ENCODE measurements at regions not wholly inside any gene's neighbourhood (a gene's known extent, or its start where the extent isn't known, plus 50 kb on each side); places are given as distances from the start of the nearest gene placed in this dataset.

DNA sequence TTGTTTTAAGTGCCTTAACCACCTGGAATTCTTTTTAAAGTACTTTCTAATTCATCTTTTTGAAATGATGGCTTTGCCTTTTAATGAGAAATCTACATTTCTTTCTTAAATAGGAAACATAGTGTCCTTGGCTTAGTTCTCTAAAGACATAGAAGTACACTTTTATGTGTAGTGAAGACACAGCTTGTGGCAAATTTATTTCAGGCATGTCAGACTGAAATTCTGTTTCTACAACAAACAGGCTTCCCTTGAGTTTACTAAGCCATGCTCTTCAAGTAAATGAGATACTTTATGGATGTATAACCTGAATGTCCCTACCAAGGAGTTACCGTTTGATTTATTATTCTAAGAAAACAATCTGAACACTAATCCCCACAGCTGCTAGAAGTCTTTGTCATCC is 136.9 kb upstream of the MAGI2 start:
- H3K36me3 ChIP-seq (replicated peaks in 1 of 2; ENCODE audit: control insufficient read depth in 2 of 2, insufficient read depth in 2 of 2, low read length in 2 of 2) = no peaks in the 10 kb centered on the region
- no peak overlapping the region for H2BK15ac ChIP-seq (ENCODE audit: low read length)
- no peak overlapping the region for H3K27ac ChIP-seq (replicated peaks; ENCODE audit: low read length)
- H3K27me3 ChIP-seq (ENCODE audit: control insufficient read depth in 3 of 3, insufficient read depth in 3 of 3, low read depth in 1 of 3, low read length in 3 of 3) = no peaks in the 10 kb centered on the region
- no peak overlapping the region for H2AK5ac ChIP-seq (ENCODE audit: low read depth, low read length)
- H3K14ac ChIP-seq (ENCODE audit: low read length) = no peak overlapping the region
- no peak overlapping the region for H3K23ac ChIP-seq (ENCODE audit: low read depth, low read length, poor library complexity)
- no peak overlapping the region for H2BK120ac ChIP-seq (ENCODE audit: low read depth, low read length)
- no peak overlapping the region for H3K18ac ChIP-seq (ENCODE audit: low read length)
- H4K8ac ChIP-seq (ENCODE audit: low read depth, low read length) = no peak overlapping the region
- H2BK12ac ChIP-seq (ENCODE audit: low read length) = no peak overlapping the region
- H4K91ac ChIP-seq (ENCODE audit: low read depth, low read length, poor library complexity) = no peak overlapping the region
- no peaks in the 10 kb centered on the region for H3K79me1 ChIP-seq (ENCODE audit: low read depth, low read length)
- DNase-seq (ENCODE audit: low spot score) = no peak
- H3K4me2 ChIP-seq (ENCODE audit: insufficient read depth, low read length, poor library complexity, severe bottlenecking) = no peak overlapping the region
- H2BK5ac ChIP-seq (ENCODE audit: low read length) = no peak overlapping the region
- H3K4me3 ChIP-seq (ENCODE audit: low read length in 2 of 2) = no peak overlapping the region
- no peaks in the 10 kb centered on the region for H3K9me3 ChIP-seq (replicated peaks in 1 of 2; ENCODE audit: control insufficient read depth in 2 of 2, insufficient read depth in 1 of 2, low read depth in 1 of 2, low read length in 2 of 2)
- H2AFZ ChIP-seq (ENCODE audit: low read length) = no peak overlapping the region
- no peaks in the 10 kb centered on the region for H3K4me1 ChIP-seq (ENCODE audit: control insufficient read depth in 2 of 2, insufficient read depth in 1 of 2, low read depth in 1 of 2, low read length in 2 of 2)
- H3K9ac ChIP-seq (ENCODE audit: low read depth, low read length, poor library complexity) = no peak overlapping the region
- WGBS, 2 donors (ENCODE audit: extremely low coverage in 2 of 2, insufficient read length in 2 of 2, insufficient replicate concordance in 1 of 2) = no CpG with 5 or more reads among the region's 1 CpG
- H3K4ac ChIP-seq (ENCODE audit: low read length) = no peak overlapping the region

- no peak overlapping the region for H3K14ac ChIP-seq (ENCODE audit: low read length)
- no peak overlapping the region for H3K4ac ChIP-seq (ENCODE audit: low read length)
- no peak overlapping the region for H3K4me3 ChIP-seq (ENCODE audit: low read length in 2 of 2)
- no peak overlapping the region for H2BK5ac ChIP-seq (ENCODE audit: low read length)
- no peaks in the 10 kb centered on the region for H3K4me1 ChIP-seq (ENCODE audit: control insufficient read depth in 2 of 2, insufficient read depth in 1 of 2, low read depth in 1 of 2, low read length in 2 of 2)
- H2AK5ac ChIP-seq (ENCODE audit: low read depth, low read length) = no peak overlapping the region
- H3K9ac ChIP-seq (ENCODE audit: low read depth, low read length, poor library complexity) = no peak overlapping the region
- H2BK120ac ChIP-seq (ENCODE audit: low read depth, low read length) = no peak overlapping the region
- no peak overlapping the region for H2BK15ac ChIP-seq (ENCODE audit: low read length)
- peaks cover 0 to 4% of the 10 kb centered on the region in 2 donors for H3K9me3 ChIP-seq (replicated peaks in 1 of 2; ENCODE audit: control insufficient read depth in 2 of 2, insufficient read depth in 1 of 2, low read depth in 1 of 2, low read length in 2 of 2)
- no peak overlapping the region for H3K18ac ChIP-seq (ENCODE audit: low read length)
- H3K79me1 ChIP-seq (ENCODE audit: low read depth, low read length) = no peaks in the 10 kb centered on the region
- H3K4me2 ChIP-seq (ENCODE audit: insufficient read depth, low read length, poor library complexity, severe bottlenecking) = no peak overlapping the region
- no peak overlapping the region for H2BK12ac ChIP-seq (ENCODE audit: low read length)
- H3K36me3 ChIP-seq (replicated peaks in 1 of 2; ENCODE audit: control insufficient read depth in 2 of 2, insufficient read depth in 2 of 2, low read length in 2 of 2) = no peaks in the 10 kb centered on the region
- H3K23ac ChIP-seq (ENCODE audit: low read depth, low read length, poor library complexity) = no peak overlapping the region
- H2AFZ ChIP-seq (ENCODE audit: low read length) = no peak overlapping the region
- no peak for DNase-seq (ENCODE audit: low spot score)
- no peak overlapping the region for H4K8ac ChIP-seq (ENCODE audit: low read depth, low read length)
- H3K27me3 ChIP-seq (ENCODE audit: control insufficient read depth in 3 of 3, insufficient read depth in 3 of 3, low read depth in 1 of 3, low read length in 3 of 3) = no peaks in the 10 kb centered on the region
- H3K27ac ChIP-seq (replicated peaks; ENCODE audit: low read length) = no peak overlapping the region
- no CpG with 5 or more reads among the region's 2 CpGs for WGBS, 2 donors (ENCODE audit: extremely low coverage in 2 of 2, insufficient read length in 2 of 2, insufficient replicate concordance in 1 of 2)
- H4K91ac ChIP-seq (ENCODE audit: low read depth, low read length, poor library complexity) = no peak overlapping the region
Observed at GRCh38 chr7:79570903-79571302, 117.4 kb upstream of the MAGI2 start.

DNA sequence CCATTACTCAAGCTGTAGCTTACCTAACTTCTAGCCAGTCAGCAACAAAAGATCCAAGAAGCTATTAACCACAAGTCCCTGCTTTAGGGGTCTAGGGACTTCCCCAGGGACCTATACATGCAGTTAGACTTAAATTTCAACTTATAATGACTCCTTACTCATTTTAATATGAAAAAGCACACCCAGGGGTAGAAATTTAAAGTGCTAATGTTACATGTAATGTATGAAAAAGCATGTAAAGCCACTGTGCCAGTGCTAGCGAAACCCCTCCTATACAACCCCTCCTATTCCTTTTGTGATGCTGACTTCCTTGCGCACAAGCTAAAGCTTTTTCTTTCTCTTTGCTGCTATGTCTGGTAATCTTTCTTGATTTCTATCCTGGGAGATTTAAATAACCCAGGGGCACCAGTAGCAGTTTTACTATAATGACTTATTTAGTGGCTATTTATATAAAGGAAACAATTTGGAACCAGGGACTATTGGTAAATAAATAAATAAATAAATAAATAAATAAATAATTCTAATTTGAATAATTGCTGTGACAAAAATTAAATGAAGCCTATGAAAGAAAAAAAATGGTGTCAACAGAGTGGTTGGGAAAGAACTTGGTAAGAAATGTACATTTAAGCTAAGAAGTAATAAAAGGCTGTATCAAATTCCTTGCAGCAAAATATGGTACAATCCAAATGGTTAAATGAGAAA is 110.5 kb upstream of the MAGI2 start:
- H2AK5ac ChIP-seq (ENCODE audit: low read depth, low read length) = no peak overlapping the region
- H3K9me3 ChIP-seq (replicated peaks in 1 of 2; ENCODE audit: control insufficient read depth in 2 of 2, insufficient read depth in 1 of 2, low read depth in 1 of 2, low read length in 2 of 2) = no peaks in the 10 kb centered on the region
- no peak overlapping the region for H3K4me2 ChIP-seq (ENCODE audit: insufficient read depth, low read length, poor library complexity, severe bottlenecking)
- H3K14ac ChIP-seq (ENCODE audit: low read length) = no peak overlapping the region
- no peaks in the 10 kb centered on the region for H3K27me3 ChIP-seq (ENCODE audit: control insufficient read depth in 3 of 3, insufficient read depth in 3 of 3, low read depth in 1 of 3, low read length in 3 of 3)
- no peak overlapping the region for H3K18ac ChIP-seq (ENCODE audit: low read length)
- no peak overlapping the region for H3K4me3 ChIP-seq (ENCODE audit: low read length in 2 of 2)
- H2BK12ac ChIP-seq (ENCODE audit: low read length) = no peak overlapping the region
- peak overlapping the region; percentile 62 for H2AFZ ChIP-seq (ENCODE audit: low read length)
- H2BK120ac ChIP-seq (ENCODE audit: low read depth, low read length) = no peak overlapping the region
- H3K36me3 ChIP-seq (replicated peaks in 1 of 2; ENCODE audit: control insufficient read depth in 2 of 2, insufficient read depth in 2 of 2, low read length in 2 of 2) = no peaks in the 10 kb centered on the region
- H3K79me1 ChIP-seq (ENCODE audit: low read depth, low read length) = no peaks in the 10 kb centered on the region
- no peak overlapping the region for H3K27ac ChIP-seq (replicated peaks; ENCODE audit: low read length)
- no peak overlapping the region for H3K4ac ChIP-seq (ENCODE audit: low read length)
- no CpG with 5 or more reads among the region's 2 CpGs for WGBS, 2 donors (ENCODE audit: extremely low coverage in 2 of 2, insufficient read length in 2 of 2, insufficient replicate concordance in 1 of 2)
- no peak overlapping the region for H4K91ac ChIP-seq (ENCODE audit: low read depth, low read length, poor library complexity)
- H2BK5ac ChIP-seq (ENCODE audit: low read length) = no peak overlapping the region
- no peak for DNase-seq (ENCODE audit: low spot score)
- H3K4me1 ChIP-seq (ENCODE audit: control insufficient read depth in 2 of 2, insufficient read depth in 1 of 2, low read depth in 1 of 2, low read length in 2 of 2) = peaks cover 0 to 7% of the 10 kb centered on the region in 2 donors
- H3K23ac ChIP-seq (ENCODE audit: low read depth, low read length, poor library complexity) = no peak overlapping the region
- no peak overlapping the region for H2BK15ac ChIP-seq (ENCODE audit: low read length)
- no peak overlapping the region for H4K8ac ChIP-seq (ENCODE audit: low read depth, low read length)
- H3K9ac ChIP-seq (ENCODE audit: low read depth, low read length, poor library complexity) = no peak overlapping the region

DNA sequence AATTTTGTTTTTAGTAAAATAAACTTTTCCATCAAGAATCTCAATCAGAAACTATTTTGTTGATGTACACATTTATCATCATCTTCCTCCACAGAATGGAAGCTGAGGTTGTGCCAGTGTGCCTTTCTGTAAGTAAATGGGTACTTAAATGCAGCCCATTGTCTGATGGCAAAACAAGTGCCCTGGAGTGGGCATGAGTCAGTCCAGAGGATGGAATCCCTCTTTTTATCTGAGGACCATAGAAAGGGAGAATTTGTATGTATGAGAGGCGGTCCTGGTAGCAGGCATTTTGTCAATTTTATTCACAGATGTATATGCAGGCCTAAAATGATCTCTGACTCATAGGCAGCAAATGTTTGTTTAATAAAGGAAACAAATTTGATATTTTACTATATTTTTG is 102.1 kb upstream of the MAGI2 start:
- no peak overlapping the region for H4K8ac ChIP-seq (ENCODE audit: low read depth, low read length)
- H2AK5ac ChIP-seq (ENCODE audit: low read depth, low read length) = no peak overlapping the region
- no peak overlapping the region for H3K4me3 ChIP-seq (ENCODE audit: low read length in 2 of 2)
- H3K14ac ChIP-seq (ENCODE audit: low read length) = no peak overlapping the region
- no peak overlapping the region for H3K9ac ChIP-seq (ENCODE audit: low read depth, low read length, poor library complexity)
- H3K79me1 ChIP-seq (ENCODE audit: low read depth, low read length) = no peaks in the 10 kb centered on the region
- DNase-seq (ENCODE audit: low spot score) = no peak
- H2BK120ac ChIP-seq (ENCODE audit: low read depth, low read length) = no peak overlapping the region
- no peak overlapping the region for H2BK12ac ChIP-seq (ENCODE audit: low read length)
- H2AFZ ChIP-seq (ENCODE audit: low read length) = no peak overlapping the region
- no peak overlapping the region for H2BK5ac ChIP-seq (ENCODE audit: low read length)
- no peaks in the 10 kb centered on the region for H3K36me3 ChIP-seq (replicated peaks in 1 of 2; ENCODE audit: control insufficient read depth in 2 of 2, insufficient read depth in 2 of 2, low read length in 2 of 2)
- H3K9me3 ChIP-seq (replicated peaks in 1 of 2; ENCODE audit: control insufficient read depth in 2 of 2, insufficient read depth in 1 of 2, low read depth in 1 of 2, low read length in 2 of 2) = no peaks in the 10 kb centered on the region
- no CpG with 5 or more reads among the region's 1 CpG for WGBS, 2 donors (ENCODE audit: extremely low coverage in 2 of 2, insufficient read length in 2 of 2, insufficient replicate concordance in 1 of 2)
- no peak overlapping the region for H4K91ac ChIP-seq (ENCODE audit: low read depth, low read length, poor library complexity)
- peaks cover 0 to 7% of the 10 kb centered on the region in 2 donors for H3K4me1 ChIP-seq (ENCODE audit: control insufficient read depth in 2 of 2, insufficient read depth in 1 of 2, low read depth in 1 of 2, low read length in 2 of 2)
- H3K4me2 ChIP-seq (ENCODE audit: insufficient read depth, low read length, poor library complexity, severe bottlenecking) = no peak overlapping the region
- no peaks in the 10 kb centered on the region for H3K27me3 ChIP-seq (ENCODE audit: control insufficient read depth in 3 of 3, insufficient read depth in 3 of 3, low read depth in 1 of 3, low read length in 3 of 3)
- no peak overlapping the region for H3K27ac ChIP-seq (replicated peaks; ENCODE audit: low read length)
- H3K18ac ChIP-seq (ENCODE audit: low read length) = no peak overlapping the region
- no peak overlapping the region for H3K23ac ChIP-seq (ENCODE audit: low read depth, low read length, poor library complexity)
- no peak overlapping the region for H2BK15ac ChIP-seq (ENCODE audit: low read length)
- H3K4ac ChIP-seq (ENCODE audit: low read length) = no peak overlapping the region
